ENCODE measurements at regions not wholly inside any gene's neighbourhood (a gene's known extent, or its start where the extent isn't known, plus 50 kb on each side); places are given as distances from the start of the nearest gene placed in this dataset.

GRCh38 chr5:8676695-8677094, 807.7 kb downstream of the MTRR start:
- TF ChIP-seq, protein P1, sequence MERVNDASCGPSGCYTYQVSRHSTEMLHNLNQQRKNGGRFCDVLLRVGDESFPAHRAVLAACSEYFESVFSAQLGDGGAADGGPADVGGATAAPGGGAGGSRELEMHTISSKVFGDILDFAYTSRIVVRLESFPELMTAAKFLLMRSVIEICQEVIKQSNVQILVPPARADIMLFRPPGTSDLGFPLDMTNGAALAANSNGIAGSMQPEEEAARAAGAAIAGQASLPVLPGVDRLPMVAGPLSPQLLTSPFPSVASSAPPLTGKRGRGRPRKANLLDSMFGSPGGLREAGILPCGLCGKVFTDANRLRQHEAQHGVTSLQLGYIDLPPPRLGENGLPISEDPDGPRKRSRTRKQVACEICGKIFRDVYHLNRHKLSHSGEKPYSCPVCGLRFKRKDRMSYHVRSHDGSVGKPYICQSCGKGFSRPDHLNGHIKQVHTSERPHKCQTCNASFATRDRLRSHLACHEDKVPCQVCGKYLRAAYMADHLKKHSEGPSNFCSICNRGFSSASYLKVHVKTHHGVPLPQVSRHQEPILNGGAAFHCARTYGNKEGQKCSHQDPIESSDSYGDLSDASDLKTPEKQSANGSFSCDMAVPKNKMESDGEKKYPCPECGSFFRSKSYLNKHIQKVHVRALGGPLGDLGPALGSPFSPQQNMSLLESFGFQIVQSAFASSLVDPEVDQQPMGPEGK (CRISPR knock-in tag; IDR thresholded peaks at IDR 0.05; ENCODE audit: borderline replicate concordance): no peak
- TF ChIP-seq RARB (CRISPR knock-in tag; IDR thresholded peaks at IDR 0.05): no peak
- TF ChIP-seq ZNF8 (CRISPR knock-in tag; IDR thresholded peaks at IDR 0.05): no peak
- TF ChIP-seq, protein P2, sequence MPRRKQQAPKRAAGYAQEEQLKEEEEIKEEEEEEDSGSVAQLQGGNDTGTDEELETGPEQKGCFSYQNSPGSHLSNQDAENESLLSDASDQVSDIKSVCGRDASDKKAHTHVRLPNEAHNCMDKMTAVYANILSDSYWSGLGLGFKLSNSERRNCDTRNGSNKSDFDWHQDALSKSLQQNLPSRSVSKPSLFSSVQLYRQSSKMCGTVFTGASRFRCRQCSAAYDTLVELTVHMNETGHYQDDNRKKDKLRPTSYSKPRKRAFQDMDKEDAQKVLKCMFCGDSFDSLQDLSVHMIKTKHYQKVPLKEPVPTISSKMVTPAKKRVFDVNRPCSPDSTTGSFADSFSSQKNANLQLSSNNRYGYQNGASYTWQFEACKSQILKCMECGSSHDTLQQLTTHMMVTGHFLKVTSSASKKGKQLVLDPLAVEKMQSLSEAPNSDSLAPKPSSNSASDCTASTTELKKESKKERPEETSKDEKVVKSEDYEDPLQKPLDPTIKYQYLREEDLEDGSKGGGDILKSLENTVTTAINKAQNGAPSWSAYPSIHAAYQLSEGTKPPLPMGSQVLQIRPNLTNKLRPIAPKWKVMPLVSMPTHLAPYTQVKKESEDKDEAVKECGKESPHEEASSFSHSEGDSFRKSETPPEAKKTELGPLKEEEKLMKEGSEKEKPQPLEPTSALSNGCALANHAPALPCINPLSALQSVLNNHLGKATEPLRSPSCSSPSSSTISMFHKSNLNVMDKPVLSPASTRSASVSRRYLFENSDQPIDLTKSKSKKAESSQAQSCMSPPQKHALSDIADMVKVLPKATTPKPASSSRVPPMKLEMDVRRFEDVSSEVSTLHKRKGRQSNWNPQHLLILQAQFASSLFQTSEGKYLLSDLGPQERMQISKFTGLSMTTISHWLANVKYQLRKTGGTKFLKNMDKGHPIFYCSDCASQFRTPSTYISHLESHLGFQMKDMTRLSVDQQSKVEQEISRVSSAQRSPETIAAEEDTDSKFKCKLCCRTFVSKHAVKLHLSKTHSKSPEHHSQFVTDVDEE (CRISPR knock-in tag; IDR thresholded peaks at IDR 0.05): no peak
- no peak for TF ChIP-seq ISL1 (CRISPR knock-in tag; IDR thresholded peaks at IDR 0.05)
- no peak for TF ChIP-seq SNAI2 (CRISPR knock-in tag; IDR thresholded peaks at IDR 0.05)
- no peak for TF ChIP-seq ZFP3 (CRISPR knock-in tag; IDR thresholded peaks at IDR 0.05)
- TF ChIP-seq, protein P3, sequence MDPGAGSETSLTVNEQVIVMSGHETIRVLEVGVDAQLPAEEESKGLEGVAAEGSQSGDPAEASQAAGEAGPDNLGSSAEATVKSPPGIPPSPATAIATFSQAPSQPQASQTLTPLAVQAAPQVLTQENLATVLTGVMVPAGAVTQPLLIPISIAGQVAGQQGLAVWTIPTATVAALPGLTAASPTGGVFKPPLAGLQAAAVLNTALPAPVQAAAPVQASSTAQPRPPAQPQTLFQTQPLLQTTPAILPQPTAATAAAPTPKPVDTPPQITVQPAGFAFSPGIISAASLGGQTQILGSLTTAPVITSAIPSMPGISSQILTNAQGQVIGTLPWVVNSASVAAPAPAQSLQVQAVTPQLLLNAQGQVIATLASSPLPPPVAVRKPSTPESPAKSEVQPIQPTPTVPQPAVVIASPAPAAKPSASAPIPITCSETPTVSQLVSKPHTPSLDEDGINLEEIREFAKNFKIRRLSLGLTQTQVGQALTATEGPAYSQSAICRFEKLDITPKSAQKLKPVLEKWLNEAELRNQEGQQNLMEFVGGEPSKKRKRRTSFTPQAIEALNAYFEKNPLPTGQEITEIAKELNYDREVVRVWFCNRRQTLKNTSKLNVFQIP (CRISPR knock-in tag; IDR thresholded peaks at IDR 0.05; ENCODE audit: borderline replicate concordance, low read depth): no peak
- no peak for TF ChIP-seq ZFP30 (CRISPR knock-in tag; IDR thresholded peaks at IDR 0.05)
- no peak for TF ChIP-seq BACH2 (CRISPR knock-in tag; IDR thresholded peaks at IDR 0.05; ENCODE audit: borderline replicate concordance)
- no peak for TF ChIP-seq PPARA (CRISPR knock-in tag; IDR thresholded peaks at IDR 0.05; ENCODE audit: borderline replicate concordance)

Data from SK-N-SH treated with all-trans-retinoic acid at 6 μM for 48 hours (cell line).